ENCODE measurements at regions not wholly inside any gene's neighbourhood (a gene's known extent, or its start where the extent isn't known, plus 50 kb on each side); places are given as distances from the start of the nearest gene placed in this dataset.

GRCh38 chr12:24285448-24285847 lies 336.0 kb upstream of the SOX5 start:
- DNase-seq (no peak), FAIRE-seq (no peak), ATAC-seq (no peak)
- Histone ChIP-seq H3K4me1 (no peaks in the 10 kb centered on the region), H3K27me3 (no peaks in the 10 kb centered on the region), H3K27ac (no peak overlapping the region), H3K4me3 (no peak overlapping the region), H3K36me3 (no peaks in the 10 kb centered on the region), H3K9me3 (no peaks in the 10 kb centered on the region)
- TF ChIP-seq CTCF (IDR thresholded peaks at IDR 0.05) = no peak
- 79 to 86% methylated on average over 3 of the region's 3 CpGs for WGBS, 2 donors
- intact Hi-C loops (cut with DNase I) = no loop called here

- H3K9me3 ChIP-seq = no peaks in the 10 kb centered on the region
- no peak overlapping the region for H3K4me3 ChIP-seq
- peaks cover 0 to 4% (median 0%) of the 10 kb centered on the region in 4 donors for H3K27me3 ChIP-seq
- intact Hi-C loops (cut with DNase I) = no loop called here
- DNase-seq = no peak
- ATAC-seq = no peak
- no peak for TF ChIP-seq CTCF (IDR thresholded peaks at IDR 0.05)
- FAIRE-seq = no peak
- no peaks in the 10 kb centered on the region for H3K4me1 ChIP-seq
- H3K27ac ChIP-seq = no peak overlapping the region
- H3K36me3 ChIP-seq = no peaks in the 10 kb centered on the region
- 76 to 80% methylated on average over 5 of the region's 5 CpGs for WGBS, 2 donors
Measured at GRCh38 chr12:24281341-24281740, 331.9 kb upstream of the SOX5 start.

GRCh38 chr12:24280056-24280842 lies 330.8 kb upstream of the SOX5 start:
- no peak for TF ChIP-seq CTCF (IDR thresholded peaks at IDR 0.05)
- ATAC-seq (no peak), DNase-seq (no peak), FAIRE-seq (no peak)
- WGBS, 2 donors = 22 to 29% methylated on average over 6 of the region's 6 CpGs
- H3K27me3 ChIP-seq = peaks cover 0 to 7% (median 1%) of the 10 kb centered on the region in 4 donors
- no peaks in the 10 kb centered on the region for H3K36me3 ChIP-seq
- H3K4me3 ChIP-seq = no peak overlapping the region
- intact Hi-C loops (cut with DNase I) = no loop called here
- no peak overlapping the region for H3K27ac ChIP-seq
- no peaks in the 10 kb centered on the region for H3K4me1 ChIP-seq
- no peaks in the 10 kb centered on the region for H3K9me3 ChIP-seq

GRCh38 chr12:24278832-24279231 lies 329.4 kb upstream of the SOX5 start:
- H3K27ac ChIP-seq = no peak overlapping the region
- DNase-seq (no peak), ATAC-seq (no peak), FAIRE-seq (no peak)
- H3K4me1 ChIP-seq = no peaks in the 10 kb centered on the region
- H3K27me3 ChIP-seq = peaks cover 0 to 7% (median 1%) of the 10 kb centered on the region in 4 donors
- no peaks in the 10 kb centered on the region for H3K36me3 ChIP-seq
- no peaks in the 10 kb centered on the region for H3K9me3 ChIP-seq
- TF ChIP-seq CTCF (IDR thresholded peaks at IDR 0.05) = no peak
- H3K4me3 ChIP-seq = no peak overlapping the region
- intact Hi-C loops (cut with DNase I) = no loop called here

- FAIRE-seq (no peak), DNase-seq (no peak), ATAC-seq (no peak)
- intact Hi-C loops (cut with DNase I) = no loop called here
- H3K4me1 ChIP-seq = no peaks in the 10 kb centered on the region
- H3K36me3 ChIP-seq = no peaks in the 10 kb centered on the region
- TF ChIP-seq CTCF (IDR thresholded peaks at IDR 0.05) = no peak
- no peak overlapping the region for H3K4me3 ChIP-seq
- H3K9me3 ChIP-seq = no peaks in the 10 kb centered on the region
- no peak overlapping the region for H3K27ac ChIP-seq
- 46 to 74% methylated on average over 2 of the region's 2 CpGs for WGBS, 2 donors
- H3K27me3 ChIP-seq = peaks cover 0 to 3% (median 0%) of the 10 kb centered on the region in 4 donors
Measured at GRCh38 chr12:24270965-24271364, 321.5 kb upstream of the SOX5 start.

Measured in pancreas (tissue), 10 donors.